PC-9 (cell line): ENCODE measurements at regions not wholly inside any gene's neighbourhood (a gene's known extent, or its start where the extent isn't known, plus 50 kb on each side); places are given as distances from the start of the nearest gene placed in this dataset.

Experiments
- CTCF ChIP-seq: fragments of 200-600 bp; sonication (generic); conservative IDR thresholded peaks from 2 replicates; pipeline ENCODE4 v1.6.1; 2017; ENCODE audit warnings: mixed run types, antibody characterized with exemption, mild to moderate bottlenecking, moderate library complexity
- EZH2 ChIP-seq: fragments of 200-600 bp; sonication (generic); IDR thresholded peaks from 2 replicates; pipeline ENCODE4 v1.8.0; 2017; ENCODE audit warnings: antibody characterized with exemption, low read depth

GRCh38 chr13:62850331-62850730, 1434.7 kb upstream of the PCDH20 start:
- TF ChIP-seq EZH2 (no peak), CTCF (no peak)
